Tibial nerve (tissue), 3 donors: ENCODE measurements at regions not wholly inside any gene's neighbourhood (a gene's known extent, or its start where the extent isn't known, plus 50 kb on each side); places are given as distances from the start of the nearest gene placed in this dataset.

Experiments
- CTCF ChIP-seq, 5 experiments: fragments of 200-600 bp in 3 of 5; fragments of 450-650 bp in 2 of 5; sonication (generic) in 3 of 5; IDR thresholded peaks; one replicate each; pipeline ENCODE4 v1.5.1; 2016 to 2019; ENCODE audit warnings: antibody characterized with exemption in 5 of 5, mild to moderate bottlenecking in 3 of 5, moderate library complexity in 2 of 5
- POLR2A ChIP-seq, 2 donors: fragments of 450-650 bp; IDR thresholded peaks; one replicate each; pipeline ENCODE4 v1.6.1; 2017; ENCODE audit warnings: antibody characterized with exemption in 2 of 2, mild to moderate bottlenecking in 2 of 2, moderate library complexity in 2 of 2

- TF ChIP-seq CTCF (IDR thresholded peaks at IDR 0.05) (no peak), POLR2A (IDR thresholded peaks at IDR 0.05) (no peak)
Measured at GRCh38 chr18:30415903-30416302, 626.6 kb downstream of the DSC3 start.
